ENCODE measurements at regions not wholly inside any gene's neighbourhood (a gene's known extent, or its start where the extent isn't known, plus 50 kb on each side); places are given as distances from the start of the nearest gene placed in this dataset.

- Histone ChIP-seq H3K27me3 (ENCODE audit: control insufficient read depth in 4 of 4, insufficient read depth in 4 of 4, low read length in 3 of 4) (no peaks in the 10 kb centered on the region), H3K36me3 (ENCODE audit: control insufficient read depth in 4 of 4, insufficient read depth in 3 of 4, low read depth in 1 of 4, low read length in 3 of 4) (no peaks in the 10 kb centered on the region), H3K4me3 (ENCODE audit: low read depth in 1 of 3, low read length in 3 of 3) (no peak overlapping the region), H3K9ac (ENCODE audit: low read depth in 1 of 2, low read length in 2 of 2) (no peak overlapping the region), H3K27ac (ENCODE audit: low read depth in 1 of 2, low read length in 2 of 2) (no peak overlapping the region), H3K9me3 (ENCODE audit: control insufficient read depth in 4 of 4, low read length in 3 of 4) (no peaks in the 10 kb centered on the region), H3K4me1 (ENCODE audit: control insufficient read depth in 4 of 4, insufficient read depth in 4 of 4, low read length in 3 of 4) (peaks cover 0 to 19% (median 11%) of the 10 kb centered on the region in 4 donors)
- no peak for TF ChIP-seq HNF4A (conservative IDR thresholded peaks at IDR 0.05)
- no peak for TF ChIP-seq EGR1 (IDR thresholded peaks at IDR 0.05; ENCODE audit: low read depth in 2 of 2)
- DNase-seq (ENCODE audit: low spot score) = no peak
- 73% methylated on average over 2 of the region's 2 CpGs for WGBS
Observed at GRCh38 chr1:177754603-177755002, 215.3 kb downstream of the SEC16B start.

- H3K9ac ChIP-seq (ENCODE audit: low read depth in 1 of 2, low read length in 2 of 2) = no peak overlapping the region
- H3K36me3 ChIP-seq (ENCODE audit: control insufficient read depth in 4 of 4, insufficient read depth in 3 of 4, low read depth in 1 of 4, low read length in 3 of 4) = no peaks in the 10 kb centered on the region
- peaks cover 0 to 19% (median 11%) of the 10 kb centered on the region in 4 donors for H3K4me1 ChIP-seq (ENCODE audit: control insufficient read depth in 4 of 4, insufficient read depth in 4 of 4, low read length in 3 of 4)
- no peak overlapping the region for H3K4me3 ChIP-seq (ENCODE audit: low read depth in 1 of 3, low read length in 3 of 3)
- no peaks in the 10 kb centered on the region for H3K27me3 ChIP-seq (ENCODE audit: control insufficient read depth in 4 of 4, insufficient read depth in 4 of 4, low read length in 3 of 4)
- WGBS = 90% methylated on average over 5 of the region's 5 CpGs
- TF ChIP-seq RXRA (IDR thresholded peaks at IDR 0.05) (no peak), EGR1 (IDR thresholded peaks at IDR 0.05; ENCODE audit: low read depth in 2 of 2) (no peak), GABPA (IDR thresholded peaks at IDR 0.05 in 1 of 2, conservative IDR thresholded peaks at IDR 0.05 in 1 of 2) (no peak), HNF4A (conservative IDR thresholded peaks at IDR 0.05) (no peak)
- no peak for DNase-seq (ENCODE audit: low spot score)
- H3K9me3 ChIP-seq (ENCODE audit: control insufficient read depth in 4 of 4, low read length in 3 of 4) = no peaks in the 10 kb centered on the region
- no peak overlapping the region for H3K27ac ChIP-seq (ENCODE audit: low read depth in 1 of 2, low read length in 2 of 2)
Observed at GRCh38 chr1:177753655-177754054, 216.2 kb downstream of the SEC16B start.

GRCh38 chr1:177748080-177748801 lies 221.6 kb downstream of the SEC16B start:
- TF ChIP-seq FOXA1 (IDR thresholded peaks at IDR 0.05) (no peak), TAF1 (conservative IDR thresholded peaks at IDR 0.05) (no peak), FOXA2 (IDR thresholded peaks at IDR 0.05) (no peak), ATF3 (IDR thresholded peaks at IDR 0.05) (no peak), RXRA (IDR thresholded peaks at IDR 0.05) (no peak), CTCF (IDR thresholded peaks at IDR 0.05; ENCODE audit: low read depth, low read length, missing input control) (no peak), JUND (IDR thresholded peaks at IDR 0.05) (no peak), RAD21 (IDR thresholded peaks at IDR 0.05) (no peak), YY1 (IDR thresholded peaks at IDR 0.05) (no peak), EGR1 (IDR thresholded peaks at IDR 0.05; ENCODE audit: low read depth in 2 of 2) (no peak), GABPA (IDR thresholded peaks at IDR 0.05 in 1 of 2, conservative IDR thresholded peaks at IDR 0.05 in 1 of 2) (no peak), MAX (IDR thresholded peaks at IDR 0.05) (no peak)
- Histone ChIP-seq H3K9ac (ENCODE audit: low read depth in 1 of 2, low read length in 2 of 2) (no peak overlapping the region), H3K9me3 (ENCODE audit: control insufficient read depth in 4 of 4, low read length in 3 of 4) (no peaks in the 10 kb centered on the region), H3K27ac (ENCODE audit: low read depth in 1 of 2, low read length in 2 of 2) (no peak overlapping the region), H3K27me3 (ENCODE audit: control insufficient read depth in 4 of 4, insufficient read depth in 4 of 4, low read length in 3 of 4) (no peaks in the 10 kb centered on the region), H3K4me3 (ENCODE audit: low read depth in 1 of 3, low read length in 3 of 3) (no peak overlapping the region), H3K4me1 (ENCODE audit: control insufficient read depth in 4 of 4, insufficient read depth in 4 of 4, low read length in 3 of 4) (peaks cover 0 to 8% (median 0%) of the 10 kb centered on the region in 4 donors), H3K36me3 (ENCODE audit: control insufficient read depth in 4 of 4, insufficient read depth in 3 of 4, low read depth in 1 of 4, low read length in 3 of 4) (no peaks in the 10 kb centered on the region)
- no peak for DNase-seq (ENCODE audit: low spot score)
- WGBS = 88% methylated on average over 4 of the region's 4 CpGs
